HAP-1 (cell line): ENCODE measurements at regions not wholly inside any gene's neighbourhood (a gene's known extent, or its start where the extent isn't known, plus 50 kb on each side); places are given as distances from the start of the nearest gene placed in this dataset.
"Not testable (repeated sequence)": the region's sequence is repeated elsewhere in the genome, so short reads cannot be mapped to it uniquely, and the experiment has no call there.

ENCODE experiments used
- DNase-seq, 2 experiments: peaks; one replicate each; pipeline ENCODE4 v3.0.0-alpha.2; 2016 to 2020; ENCODE audit warnings: low spot score in 2 of 2
- H3K27me3 ChIP-seq: fragments of 250-450 bp; sonication (Bioruptor Pico); 2 replicates; pipeline ENCODE4 v1.5.1; 2020; ENCODE audit warnings: low read depth, mild to moderate bottlenecking, moderate library complexity
- H3K36me3 ChIP-seq: fragments of 250-450 bp; sonication (Bioruptor Pico); replicated peaks from 2 replicates; pipeline ENCODE4 v1.5.1; 2020; ENCODE audit warnings: mild to moderate bottlenecking
- H3K4me1 ChIP-seq: fragments of 250-450 bp; sonication (Bioruptor Pico); 2 replicates; pipeline ENCODE4 v1.5.1; 2020; ENCODE audit warnings: mild to moderate bottlenecking
- H3K4me3 ChIP-seq: fragments of 250-450 bp; sonication (Bioruptor Pico); 2 replicates; pipeline ENCODE4 v1.5.1; 2020; ENCODE audit warnings: mild to moderate bottlenecking, moderate library complexity
- H3K9me3 ChIP-seq: fragments of 250-450 bp; sonication (Bioruptor Pico); 2 replicates; pipeline ENCODE4 v1.5.1; 2020; ENCODE audit warnings: mild to moderate bottlenecking, moderate library complexity
- in situ Hi-C: fragments of 300-500 bp; cut with MboI; formaldehyde crosslinking; loops from 3 replicates; pipeline ENCODE4 v1.14.3; 2020; ENCODE audit warnings: low sequenced_read_pairs, inconsistent platforms, mixed read lengths

DNA sequence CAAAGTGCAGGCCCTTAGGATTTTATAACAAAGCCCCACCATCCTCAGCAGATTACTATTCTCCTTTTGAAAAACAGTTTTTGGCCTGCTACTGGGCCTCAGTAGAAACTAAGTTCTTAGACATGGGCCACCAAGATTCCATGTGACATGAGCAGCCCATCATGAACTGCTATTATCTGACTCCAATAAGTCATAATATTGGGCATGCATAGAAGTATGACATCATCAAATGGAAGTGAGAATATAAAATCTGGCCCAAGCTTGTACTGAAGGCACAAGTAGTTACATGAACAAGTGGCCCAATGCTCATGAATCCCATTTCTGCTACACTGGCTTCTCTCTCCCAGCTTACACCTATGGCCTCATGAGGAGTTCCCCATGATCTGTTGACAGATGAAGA, 404.8 kb downstream of the EPHA5 start:
- Histone ChIP-seq H3K4me1 (peaks cover 9% of the 10 kb centered on the region), H3K36me3 (no peaks in the 10 kb centered on the region), H3K4me3 (no peak overlapping the region), H3K9me3 (no peaks in the 10 kb centered on the region), H3K27me3 (no peaks in the 10 kb centered on the region)
- in situ Hi-C loops, result no loop called here
- no peak for DNase-seq

DNA sequence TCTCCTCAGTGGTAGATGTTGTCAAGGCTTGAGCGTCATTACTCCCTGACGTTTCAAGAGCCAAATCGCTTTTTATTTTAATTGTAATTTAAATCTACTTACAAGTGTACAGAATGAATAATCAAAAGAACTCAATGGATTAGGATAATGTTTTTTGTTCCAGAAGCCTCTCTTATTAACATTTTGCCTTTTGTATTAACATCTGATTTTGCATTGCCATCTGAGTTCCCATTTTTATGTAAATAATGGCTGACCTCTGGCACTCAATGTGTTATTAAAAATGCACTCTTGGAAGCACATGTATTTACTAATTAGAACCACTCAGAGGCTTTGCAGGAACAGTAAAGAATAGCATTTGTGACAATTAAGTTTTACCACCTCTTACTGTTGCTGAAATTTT, 411.0 kb downstream of the EPHA5 start:
- no peaks in the 10 kb centered on the region for H3K27me3 ChIP-seq
- DNase-seq, result peak; percentile 24 to 93
- H3K36me3 ChIP-seq, result no peaks in the 10 kb centered on the region
- peaks cover 17% of the 10 kb centered on the region for H3K4me1 ChIP-seq
- in situ Hi-C loops, result no loop called here
- H3K9me3 ChIP-seq, result no peaks in the 10 kb centered on the region
- H3K4me3 ChIP-seq, result no peak overlapping the region

DNA sequence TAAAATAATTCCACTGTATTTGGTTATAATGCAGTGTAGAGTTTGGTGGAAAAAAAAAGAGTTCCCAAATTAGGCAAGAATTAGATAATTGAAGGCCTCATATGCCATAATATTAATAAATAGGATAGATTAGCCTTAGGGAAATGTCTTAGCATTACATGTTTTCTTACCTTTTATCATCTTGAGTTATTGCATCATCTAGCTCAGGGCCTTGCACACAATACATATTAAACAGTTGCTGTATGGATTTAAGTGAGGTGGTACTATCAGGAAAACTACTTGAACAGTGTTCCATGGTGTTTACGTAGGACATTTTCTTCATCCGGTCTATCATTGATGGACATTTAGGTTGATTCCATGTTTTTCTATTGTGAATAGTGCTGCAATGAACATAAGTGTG, 419.4 kb downstream of the EPHA5 start:
- no peak for DNase-seq
- Histone ChIP-seq H3K27me3 (no peaks in the 10 kb centered on the region), H3K9me3 (no peaks in the 10 kb centered on the region), H3K36me3 (no peaks in the 10 kb centered on the region), H3K4me3 (no peak overlapping the region), H3K4me1 (peaks cover 12% of the 10 kb centered on the region)
- in situ Hi-C loops, result no loop called here

DNA sequence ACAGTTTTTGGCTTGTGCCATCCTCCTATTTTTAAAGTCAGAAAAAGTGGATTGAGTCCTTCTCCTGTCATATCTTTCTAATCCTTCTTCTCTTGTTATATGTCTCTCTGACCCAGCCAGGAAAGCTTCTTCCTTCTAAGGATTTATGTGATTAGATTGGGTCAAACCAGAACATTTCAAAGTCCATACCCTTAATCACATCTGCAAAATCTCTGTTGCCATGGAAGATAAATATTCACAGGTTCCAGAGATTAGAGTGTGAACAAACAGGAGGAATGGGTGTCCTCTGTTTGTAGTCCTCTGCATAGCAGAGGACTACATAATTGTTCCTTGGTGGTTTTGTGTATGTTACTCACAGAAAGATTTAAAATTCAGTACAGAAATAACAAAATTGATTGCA, 421.2 kb downstream of the EPHA5 start:
- no peak for DNase-seq

DNA sequence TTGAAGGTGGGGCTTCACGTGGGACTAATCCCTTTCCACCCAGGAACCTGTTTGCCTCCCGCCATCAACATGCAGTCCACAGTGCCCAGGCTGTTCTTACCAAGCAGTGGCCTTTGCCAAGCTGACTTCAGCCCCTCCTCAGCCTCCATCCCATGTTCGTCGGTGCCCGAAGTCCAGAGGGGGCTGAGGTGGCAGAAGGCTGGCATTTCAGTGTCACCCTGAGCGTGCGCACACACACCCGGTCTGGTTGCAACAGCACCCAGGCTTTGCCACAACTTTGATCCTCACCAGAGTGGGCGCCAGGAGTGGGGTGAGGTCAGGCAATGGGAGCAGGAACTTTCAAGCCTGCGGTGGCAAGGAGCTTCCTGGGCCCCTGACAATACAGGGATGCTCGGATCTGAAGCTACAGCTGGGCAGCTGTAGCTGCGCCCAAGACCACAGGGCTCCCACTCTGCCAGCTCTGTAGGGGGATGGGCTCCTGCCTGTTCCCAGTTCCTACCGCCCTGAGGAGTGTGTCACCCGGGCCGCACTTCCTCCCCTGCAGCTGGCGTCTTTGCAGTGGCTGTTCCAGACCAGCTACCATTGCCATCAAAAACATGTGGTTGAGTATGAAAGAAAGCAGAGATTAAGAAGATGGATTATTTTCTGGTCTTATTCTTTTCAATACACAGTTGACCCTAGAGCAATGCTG, 428.0 kb downstream of the EPHA5 start:
- H3K4me3 ChIP-seq, result no peak overlapping the region
- H3K4me1 ChIP-seq, result peaks cover 3% of the 10 kb centered on the region; the same call in 1 of the 2 replicates
- H3K36me3 ChIP-seq, result no peaks in the 10 kb centered on the region
- no peaks in the 10 kb centered on the region for H3K27me3 ChIP-seq
- in situ Hi-C loops, result no loop called here
- DNase-seq, result no peak
- no peaks in the 10 kb centered on the region for H3K9me3 ChIP-seq

More for the DNA sequence above, 421.2 kb downstream of the EPHA5 start:
- H3K4me3 ChIP-seq, result no peak overlapping the region
- H3K9me3 ChIP-seq, result no peaks in the 10 kb centered on the region
- H3K36me3 ChIP-seq, result no peaks in the 10 kb centered on the region
- H3K4me1 ChIP-seq, result peaks cover 11% of the 10 kb centered on the region
- in situ Hi-C loops, result no loop called here
- no peaks in the 10 kb centered on the region for H3K27me3 ChIP-seq

DNA sequence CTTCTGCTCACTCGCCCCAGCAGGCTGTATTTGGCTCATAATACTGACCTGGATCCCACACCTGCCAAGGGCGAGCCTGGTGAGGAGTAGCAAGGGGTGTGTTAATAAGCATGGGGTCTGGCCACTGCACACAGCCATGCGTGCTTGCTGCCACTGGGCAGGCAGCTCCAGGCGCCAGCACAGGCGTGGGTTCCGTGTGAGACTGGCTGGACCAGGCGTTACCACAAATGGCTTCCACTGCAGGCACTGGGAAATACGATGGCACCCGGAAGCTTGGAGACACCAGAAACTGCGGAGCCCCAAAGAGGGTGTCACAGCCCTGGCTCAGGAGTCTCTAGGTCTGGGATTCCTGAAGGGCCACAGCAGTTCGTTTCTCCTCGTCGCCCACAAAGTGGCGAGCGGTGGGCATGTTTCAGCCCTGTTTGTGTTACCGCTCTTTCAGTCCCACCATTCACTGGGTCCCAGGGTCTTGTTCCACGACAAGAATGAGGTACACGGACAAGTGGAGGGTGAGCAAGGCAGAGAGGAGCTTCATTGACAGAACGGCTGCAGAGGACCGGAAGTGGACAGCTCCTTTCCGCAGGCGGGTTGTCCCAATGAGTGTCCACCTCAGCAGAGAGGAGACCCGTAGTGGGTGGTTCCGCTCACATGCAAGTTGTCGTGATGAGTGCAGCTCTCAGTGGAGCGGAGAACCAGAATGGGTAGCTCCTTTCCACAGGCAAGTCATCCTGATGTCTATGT, 428.9 kb downstream of the EPHA5 start:
- in situ Hi-C loops, result no loop called here
- H3K36me3 ChIP-seq, result no peaks in the 10 kb centered on the region
- peaks cover 3% of the 10 kb centered on the region; the same call in 1 of the 2 replicates for H3K4me1 ChIP-seq
- no peaks in the 10 kb centered on the region for H3K27me3 ChIP-seq
- no peak overlapping the region for H3K4me3 ChIP-seq
- no peak for DNase-seq
- no peaks in the 10 kb centered on the region for H3K9me3 ChIP-seq

DNA sequence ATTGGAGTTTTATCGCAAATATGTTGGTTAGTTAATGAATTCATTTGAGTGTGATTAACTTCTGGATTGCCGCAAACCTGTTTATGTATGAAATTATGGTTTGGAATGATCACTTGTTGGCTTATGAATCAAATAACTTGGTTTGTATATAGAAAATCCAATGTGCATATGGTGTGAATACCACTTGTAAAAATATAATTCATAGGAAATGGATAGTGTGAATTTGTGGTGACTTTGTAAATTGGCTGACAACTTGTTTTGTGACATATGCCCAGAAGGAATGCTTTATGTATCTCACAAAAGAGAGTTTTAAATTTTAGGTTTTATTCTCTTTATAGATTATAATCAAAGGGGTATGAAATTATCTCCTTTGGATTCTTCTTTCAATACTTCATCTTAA, 436.2 kb downstream of the EPHA5 start:
- H3K27me3 ChIP-seq, result no peaks in the 10 kb centered on the region
- H3K4me1 ChIP-seq, result peaks cover 3% of the 10 kb centered on the region; the same call in 1 of the 2 replicates
- no peaks in the 10 kb centered on the region for H3K9me3 ChIP-seq
- H3K36me3 ChIP-seq, result no peaks in the 10 kb centered on the region
- in situ Hi-C loops, result no loop called here
- no peak for DNase-seq
- H3K4me3 ChIP-seq, result no peak overlapping the region

DNA sequence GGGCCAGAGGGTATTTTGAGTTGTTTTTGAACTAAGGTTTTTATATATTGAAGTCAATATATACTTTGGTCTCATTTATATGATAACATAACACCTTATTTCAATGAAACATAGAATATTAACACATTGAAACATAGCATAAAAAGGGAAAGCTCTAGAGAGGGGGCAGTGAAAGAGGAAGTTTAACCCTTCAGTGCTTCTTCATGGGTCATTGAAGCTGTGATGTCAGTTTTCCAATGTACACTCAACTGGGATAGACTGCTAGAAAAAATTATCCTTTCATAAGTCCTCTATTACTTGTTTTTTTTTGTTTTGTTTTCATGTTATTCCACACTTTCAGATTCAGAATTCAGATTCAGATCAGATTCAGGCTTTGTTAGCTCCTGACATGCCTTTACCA, 442.7 kb downstream of the EPHA5 start:
- H3K4me1 ChIP-seq, result no peaks in the 10 kb centered on the region
- no peak overlapping the region for H3K4me3 ChIP-seq
- H3K9me3 ChIP-seq, result no peaks in the 10 kb centered on the region
- H3K36me3 ChIP-seq, result no peaks in the 10 kb centered on the region
- DNase-seq, result no peak
- no peaks in the 10 kb centered on the region for H3K27me3 ChIP-seq
- in situ Hi-C loops, result no loop called here

DNA sequence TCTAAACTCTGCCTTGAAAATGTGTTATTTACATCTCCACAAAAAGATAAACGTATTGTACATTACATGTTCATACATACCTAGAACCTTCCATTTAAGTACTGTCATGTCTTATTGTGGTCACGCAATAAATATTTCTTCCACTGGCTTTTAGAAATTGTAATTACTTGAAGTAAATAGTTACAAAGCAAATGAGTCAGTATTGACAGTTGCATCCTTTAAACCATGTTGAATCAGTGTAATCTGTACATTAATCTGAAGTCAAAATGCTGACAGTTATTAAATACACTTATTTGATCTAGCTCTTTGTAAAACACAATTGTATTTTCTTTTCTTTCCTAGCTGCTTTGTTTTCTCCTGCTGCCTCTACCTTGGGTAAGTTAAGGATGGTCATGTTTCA, 446.7 kb downstream of the EPHA5 start:
- in situ Hi-C loops, result no loop called here
- no peak overlapping the region for H3K4me3 ChIP-seq

DNA sequence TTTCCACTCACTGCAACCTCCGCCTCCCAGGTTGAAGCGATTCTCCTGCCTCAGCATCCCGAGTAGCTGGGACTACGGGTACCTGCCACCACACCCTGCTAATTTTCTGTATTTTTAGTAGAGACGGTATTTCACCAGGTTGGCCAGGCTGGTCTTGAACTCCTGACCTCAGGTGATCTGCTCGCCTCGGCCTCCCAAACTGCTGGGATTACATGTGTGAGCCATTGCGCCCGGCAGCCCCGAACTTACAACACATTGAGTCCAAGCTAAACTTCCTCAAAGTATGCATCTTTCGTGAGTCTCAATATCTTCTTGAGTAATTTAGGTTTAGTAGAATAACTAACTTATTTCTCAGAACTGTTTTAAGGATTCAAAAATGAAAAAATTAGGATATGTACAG, 447.2 kb downstream of the EPHA5 start:
- H3K4me3 ChIP-seq, H3K4me1 ChIP-seq, DNase-seq, H3K27me3 ChIP-seq, H3K36me3 ChIP-seq, H3K9me3 ChIP-seq, in situ Hi-C loops: not testable (repeated sequence)

More for the DNA sequence above, 446.7 kb downstream of the EPHA5 start:
- no peaks in the 10 kb centered on the region for H3K9me3 ChIP-seq
- H3K4me1 ChIP-seq, result no peaks in the 10 kb centered on the region
- no peaks in the 10 kb centered on the region for H3K36me3 ChIP-seq
- H3K27me3 ChIP-seq, result no peaks in the 10 kb centered on the region
- DNase-seq, result no peak

DNA sequence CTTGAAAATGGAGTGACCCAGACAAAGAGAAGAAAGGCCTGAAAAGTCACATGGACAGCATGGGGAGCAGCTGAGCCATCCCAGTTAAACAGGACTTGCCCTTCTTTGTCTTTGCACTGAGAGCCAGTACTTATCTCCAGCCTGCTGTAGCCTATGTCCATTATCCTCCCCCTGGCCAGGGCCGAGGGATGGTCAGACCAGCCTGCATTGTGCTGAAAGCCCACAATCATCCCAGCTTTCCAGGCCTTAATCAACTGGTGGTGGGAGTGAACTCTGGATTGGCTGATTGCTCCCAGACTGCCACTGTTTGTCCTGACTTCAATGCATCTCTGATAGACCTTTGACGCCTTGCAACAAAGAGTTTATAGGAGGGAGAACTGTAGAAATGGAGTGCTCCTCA, 453.1 kb downstream of the EPHA5 start:
- Histone ChIP-seq H3K4me1 (peaks cover 8% of the 10 kb centered on the region; the same call in 1 of the 2 replicates), H3K4me3 (no peak overlapping the region), H3K27me3 (no peaks in the 10 kb centered on the region), H3K9me3 (0 out of 2 replicates have a peak, but pooled peaks cover 3% of the 10 kb centered on the region), H3K36me3 (no peaks in the 10 kb centered on the region)
- no peak for DNase-seq
- in situ Hi-C loops, result no loop called here

DNA sequence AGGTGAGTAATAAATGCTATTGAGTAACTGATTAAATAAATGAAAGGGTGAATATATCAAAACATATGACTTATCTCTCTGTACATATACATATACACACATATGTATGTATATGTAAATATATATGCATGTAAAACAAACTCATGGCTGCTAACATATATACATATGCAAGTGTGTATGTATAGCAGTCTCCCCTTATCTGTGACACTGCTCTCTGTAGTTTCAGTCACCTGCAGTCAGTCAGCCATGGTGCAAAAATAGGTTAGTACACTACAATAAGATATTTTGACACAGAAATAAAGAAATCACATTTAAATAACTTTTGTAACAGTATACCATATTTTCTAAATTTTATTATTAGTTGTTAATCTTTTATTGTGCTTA, 467.4 kb downstream of the EPHA5 start:
- no peaks in the 10 kb centered on the region for H3K36me3 ChIP-seq
- H3K4me1 ChIP-seq, result no peaks in the 10 kb centered on the region
- H3K4me3 ChIP-seq, result no peak overlapping the region
- in situ Hi-C loops, result no loop called here
- H3K27me3 ChIP-seq, result no peaks in the 10 kb centered on the region
- DNase-seq, result no peak
- H3K9me3 ChIP-seq, result no peaks in the 10 kb centered on the region

DNA sequence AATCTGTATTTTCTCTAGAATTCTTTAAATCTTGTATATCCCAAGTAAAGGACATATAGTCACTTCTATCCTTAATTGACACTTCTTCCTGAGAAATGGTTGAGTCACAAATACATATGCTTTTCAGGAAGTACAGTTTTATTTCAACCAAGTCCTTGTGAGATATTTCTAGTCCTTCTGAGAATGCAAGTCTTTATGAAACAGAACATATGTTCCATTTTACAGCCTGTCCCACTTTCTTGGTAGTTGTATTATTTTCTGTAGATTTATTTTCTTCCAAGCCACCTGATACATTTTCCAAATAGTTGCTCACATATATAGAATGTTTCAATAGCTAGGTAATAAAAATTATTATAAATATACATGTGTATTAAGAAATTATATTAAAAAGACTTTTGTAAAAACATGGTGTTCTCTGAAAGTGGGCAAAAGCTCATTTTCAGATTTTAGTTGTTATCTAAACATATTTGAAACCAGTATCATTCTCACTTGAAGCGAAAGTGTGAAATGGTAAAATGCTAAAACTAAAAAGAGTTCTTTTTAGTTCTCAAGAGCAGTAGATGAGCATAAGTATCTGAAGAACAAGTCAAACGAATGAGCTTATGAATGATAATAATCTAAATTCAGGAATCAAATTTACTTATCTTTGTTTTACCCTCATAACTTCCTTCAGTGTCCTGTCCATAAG, 468.0 kb downstream of the EPHA5 start:
- no peaks in the 10 kb centered on the region for H3K4me1 ChIP-seq
- in situ Hi-C loops, result no loop called here
- H3K36me3 ChIP-seq, result no peaks in the 10 kb centered on the region
- no peak overlapping the region for H3K4me3 ChIP-seq
- no peaks in the 10 kb centered on the region for H3K27me3 ChIP-seq
- no peaks in the 10 kb centered on the region for H3K9me3 ChIP-seq
- no peak for DNase-seq

DNA sequence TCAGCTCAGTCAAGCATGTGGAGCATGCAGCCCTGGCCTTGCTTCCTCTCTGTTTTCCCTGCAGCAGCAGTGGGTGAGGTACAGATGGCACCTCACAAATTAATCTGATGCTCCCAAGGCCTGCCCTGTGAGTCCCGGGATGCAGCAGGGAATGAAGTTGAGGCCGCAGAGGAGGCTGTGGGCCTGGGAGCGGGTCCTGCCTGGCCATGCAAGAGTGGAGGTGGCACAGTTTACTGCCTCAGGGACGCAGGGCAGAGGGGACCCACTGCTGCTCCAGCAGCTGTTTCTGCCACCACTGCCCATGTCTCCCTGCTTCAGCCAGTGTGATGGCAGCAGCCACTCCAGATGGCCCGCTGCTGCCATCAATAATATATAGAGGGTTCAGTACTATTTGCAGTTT, 474.6 kb downstream of the EPHA5 start:
- Histone ChIP-seq H3K4me1 (no peaks in the 10 kb centered on the region), H3K27me3 (no peaks in the 10 kb centered on the region), H3K4me3 (no peak overlapping the region), H3K9me3 (no peaks in the 10 kb centered on the region), H3K36me3 (no peaks in the 10 kb centered on the region)
- in situ Hi-C loops, result no loop called here
- DNase-seq, result no peak
